PFSK-1 (cell line): ENCODE measurements at regions not wholly inside any gene's neighbourhood (a gene's known extent, or its start where the extent isn't known, plus 50 kb on each side); places are given as distances from the start of the nearest gene placed in this dataset.

Experiments used
- FOXP2 ChIP-seq: optimal IDR thresholded peaks from 2 replicates; pipeline ENCODE3; 2011; ENCODE audit warnings: borderline replicate concordance, control low read depth, inconsistent platforms; ENCODE audit not compliant: insufficient read depth; ENCODE audit errors: extremely low read length, extremely low read depth
- POLR2AphosphoS5 ChIP-seq: IDR thresholded peaks from 2 replicates; pipeline ENCODE4 v1.6.1; 2012; ENCODE audit warnings: low read depth, mild to moderate bottlenecking, control low read depth, low read length, moderate library complexity
- SIN3A ChIP-seq: IDR thresholded peaks from 2 replicates; pipeline ENCODE4 v1.6.1; 2012; ENCODE audit warnings: mild to moderate bottlenecking, low read length, moderate library complexity, borderline replicate concordance; ENCODE audit not compliant: insufficient read depth
- TAF1 ChIP-seq: IDR thresholded peaks from 2 replicates; pipeline ENCODE4 v1.6.1; 2012; ENCODE audit warnings: low read length, control low read depth, borderline replicate concordance; ENCODE audit not compliant: insufficient read depth
- TF ChIP-seq, protein P1 (sequence below), 2 experiments: IDR thresholded peaks; 2 replicates each; pipeline versions ENCODE4 v1.6.1 to v1.8.0; 2011 to 2012; ENCODE audit warnings: low read depth in 2 of 2, low read length in 2 of 2, control low read depth in 1 of 2, inconsistent platforms in 1 of 2, mild to moderate bottlenecking in 1 of 2, moderate library complexity in 1 of 2; ENCODE audit not compliant: insufficient read depth in 1 of 2

- TF ChIP-seq SIN3A = no peak
- TF ChIP-seq FOXP2 = no peak
- no peak for TF ChIP-seq POLR2AphosphoS5
- TF ChIP-seq, protein P1, sequence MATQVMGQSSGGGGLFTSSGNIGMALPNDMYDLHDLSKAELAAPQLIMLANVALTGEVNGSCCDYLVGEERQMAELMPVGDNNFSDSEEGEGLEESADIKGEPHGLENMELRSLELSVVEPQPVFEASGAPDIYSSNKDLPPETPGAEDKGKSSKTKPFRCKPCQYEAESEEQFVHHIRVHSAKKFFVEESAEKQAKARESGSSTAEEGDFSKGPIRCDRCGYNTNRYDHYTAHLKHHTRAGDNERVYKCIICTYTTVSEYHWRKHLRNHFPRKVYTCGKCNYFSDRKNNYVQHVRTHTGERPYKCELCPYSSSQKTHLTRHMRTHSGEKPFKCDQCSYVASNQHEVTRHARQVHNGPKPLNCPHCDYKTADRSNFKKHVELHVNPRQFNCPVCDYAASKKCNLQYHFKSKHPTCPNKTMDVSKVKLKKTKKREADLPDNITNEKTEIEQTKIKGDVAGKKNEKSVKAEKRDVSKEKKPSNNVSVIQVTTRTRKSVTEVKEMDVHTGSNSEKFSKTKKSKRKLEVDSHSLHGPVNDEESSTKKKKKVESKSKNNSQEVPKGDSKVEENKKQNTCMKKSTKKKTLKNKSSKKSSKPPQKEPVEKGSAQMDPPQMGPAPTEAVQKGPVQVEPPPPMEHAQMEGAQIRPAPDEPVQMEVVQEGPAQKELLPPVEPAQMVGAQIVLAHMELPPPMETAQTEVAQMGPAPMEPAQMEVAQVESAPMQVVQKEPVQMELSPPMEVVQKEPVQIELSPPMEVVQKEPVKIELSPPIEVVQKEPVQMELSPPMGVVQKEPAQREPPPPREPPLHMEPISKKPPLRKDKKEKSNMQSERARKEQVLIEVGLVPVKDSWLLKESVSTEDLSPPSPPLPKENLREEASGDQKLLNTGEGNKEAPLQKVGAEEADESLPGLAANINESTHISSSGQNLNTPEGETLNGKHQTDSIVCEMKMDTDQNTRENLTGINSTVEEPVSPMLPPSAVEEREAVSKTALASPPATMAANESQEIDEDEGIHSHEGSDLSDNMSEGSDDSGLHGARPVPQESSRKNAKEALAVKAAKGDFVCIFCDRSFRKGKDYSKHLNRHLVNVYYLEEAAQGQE (IDR thresholded peaks at IDR 0.05; ENCODE audit: insufficient read depth in 1 of 2, low read depth in 2 of 2, low read length in 2 of 2) = no peak
- TF ChIP-seq TAF1 = no peak
These were observed 385.4 kb downstream of the MFSD1 start for GRCh38 chr3:159187232-159187631.

DNA sequence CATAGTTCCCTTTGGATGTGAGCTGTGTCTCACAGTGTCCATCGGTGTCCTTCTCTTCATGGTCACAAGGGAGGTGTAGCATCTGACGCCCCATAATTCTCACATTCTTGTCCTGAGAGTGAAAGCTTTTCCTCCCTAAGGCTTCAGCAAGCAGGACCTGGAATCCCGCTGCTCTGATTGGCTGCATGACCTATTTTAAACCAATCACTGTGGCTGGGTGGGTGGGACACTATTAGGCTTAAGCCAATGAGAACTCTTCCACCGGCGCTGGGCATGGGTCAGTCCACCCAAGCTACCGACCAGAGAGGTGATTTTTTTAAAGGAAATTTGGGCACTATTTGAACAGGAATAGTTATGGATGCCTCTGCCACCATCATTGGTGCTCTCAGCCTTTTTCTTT lies 385.9 kb downstream of the MFSD1 start:
- TF ChIP-seq POLR2AphosphoS5 = no peak
- TF ChIP-seq SIN3A = no peak

DNA sequence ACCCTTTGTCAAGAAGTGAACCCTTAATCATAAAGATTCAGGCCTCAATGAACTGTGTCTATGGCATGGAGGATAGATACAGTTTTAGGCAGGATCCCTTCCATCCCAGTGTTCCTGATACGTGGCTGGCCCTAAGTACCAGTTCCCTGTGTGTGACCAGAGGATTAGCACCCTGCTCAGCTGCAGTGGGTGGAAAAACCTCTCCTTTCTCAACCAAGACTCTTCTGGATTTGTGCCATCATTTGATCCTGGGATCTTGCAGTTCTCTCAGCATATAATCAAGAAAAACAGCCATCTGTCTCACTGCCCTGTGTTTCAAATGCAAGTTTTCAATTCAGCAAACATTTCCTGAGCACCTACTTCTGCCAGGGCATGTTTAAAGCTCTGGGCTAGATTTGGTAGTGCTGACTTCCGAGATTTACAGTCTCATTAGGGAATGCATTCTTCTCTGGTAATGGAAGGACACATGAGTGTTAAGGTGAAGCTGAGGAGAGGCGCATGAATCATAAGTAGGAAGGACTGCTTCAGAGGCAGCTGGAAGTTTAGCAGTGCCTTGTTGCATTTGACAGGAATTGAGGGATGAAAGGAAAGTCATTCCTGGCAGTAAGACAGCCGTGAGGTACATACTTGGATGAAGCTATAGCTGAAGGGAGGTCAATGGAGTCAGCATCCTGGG lies 388.3 kb downstream of the MFSD1 start:
- TF ChIP-seq SIN3A = no peak

DNA sequence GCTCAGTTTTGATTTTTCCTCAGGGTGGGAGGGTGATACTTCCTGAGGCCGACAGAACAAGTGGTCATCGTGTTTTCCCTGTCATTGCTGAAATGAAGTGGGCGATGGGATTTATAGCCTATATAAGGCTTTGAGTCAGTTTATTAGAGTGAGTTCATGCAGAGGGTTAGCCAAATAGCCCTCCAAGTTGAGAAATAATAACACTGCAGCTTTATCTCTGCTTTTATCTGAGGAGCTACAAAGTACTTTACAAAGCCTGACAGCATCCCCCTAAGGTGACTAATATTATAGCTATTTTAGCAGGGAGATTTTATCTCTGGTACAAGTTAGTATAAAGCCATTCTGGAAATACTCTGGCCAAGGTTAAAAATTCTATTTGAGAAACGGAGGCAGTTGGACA lies 389.6 kb downstream of the MFSD1 start:
- TF ChIP-seq POLR2AphosphoS5 = no peak
- TF ChIP-seq FOXP2 = no peak
- TF ChIP-seq, protein P1 (IDR thresholded peaks at IDR 0.05; ENCODE audit: insufficient read depth in 1 of 2, low read depth in 2 of 2, low read length in 2 of 2) = no peak

GRCh38 chr3:159196359-159196758 lies 394.5 kb downstream of the MFSD1 start:
- no peak for TF ChIP-seq TAF1
- TF ChIP-seq, protein P1 (IDR thresholded peaks at IDR 0.05; ENCODE audit: insufficient read depth in 1 of 2, low read depth in 2 of 2, low read length in 2 of 2) = no peak
- TF ChIP-seq POLR2AphosphoS5 = no peak
- no peak for TF ChIP-seq SIN3A
- TF ChIP-seq FOXP2 = no peak

GRCh38 chr3:159200176-159200575 lies 398.3 kb downstream of the MFSD1 start:
- TF ChIP-seq TAF1 (no peak), FOXP2 (no peak), SIN3A (no peak), POLR2AphosphoS5 (no peak)
- TF ChIP-seq, protein P1 (IDR thresholded peaks at IDR 0.05; ENCODE audit: insufficient read depth in 1 of 2, low read depth in 2 of 2, low read length in 2 of 2) = no peak
